Muscle layer of duodenum (tissue), 2 donors: ENCODE measurements at regions not wholly inside any gene's neighbourhood (a gene's known extent, or its start where the extent isn't known, plus 50 kb on each side); places are given as distances from the start of the nearest gene placed in this dataset.

Experiments used
- H3K27ac ChIP-seq: one replicate; pipeline ENCODE4 v1.7.0; 2013; ENCODE audit warnings: mild to moderate bottlenecking, low read length
- H3K27me3 ChIP-seq: one replicate; pipeline ENCODE4 v1.7.0; 2013; ENCODE audit warnings: low read depth, mild to moderate bottlenecking, control low read depth, low read length
- H3K36me3 ChIP-seq, 2 donors: one replicate each; pipeline ENCODE4 v1.7.0; 2013; ENCODE audit warnings: low read length in 2 of 2, control low read depth in 1 of 2, mild to moderate bottlenecking in 1 of 2; ENCODE audit not compliant: insufficient read depth in 2 of 2, control insufficient read depth in 1 of 2
- H3K4me1 ChIP-seq, 2 donors: one replicate each; pipeline ENCODE4 v1.7.0; 2013; ENCODE audit warnings: low read length in 2 of 2, mild to moderate bottlenecking in 2 of 2, control low read depth in 1 of 2, moderate library complexity in 1 of 2; ENCODE audit not compliant: insufficient read depth in 2 of 2, control insufficient read depth in 1 of 2
- H3K4me3 ChIP-seq, 2 donors: one replicate each; pipeline ENCODE4 v1.7.0; 2013; ENCODE audit warnings: low read length in 2 of 2, low read depth in 1 of 2, mild to moderate bottlenecking in 1 of 2
- H3K9me3 ChIP-seq, 2 donors: one replicate each; pipeline ENCODE4 v1.7.0; 2013; ENCODE audit warnings: low read length in 2 of 2, control low read depth in 1 of 2, mild to moderate bottlenecking in 1 of 2; ENCODE audit not compliant: control insufficient read depth in 1 of 2
- donor health status: healthy.

DNA sequence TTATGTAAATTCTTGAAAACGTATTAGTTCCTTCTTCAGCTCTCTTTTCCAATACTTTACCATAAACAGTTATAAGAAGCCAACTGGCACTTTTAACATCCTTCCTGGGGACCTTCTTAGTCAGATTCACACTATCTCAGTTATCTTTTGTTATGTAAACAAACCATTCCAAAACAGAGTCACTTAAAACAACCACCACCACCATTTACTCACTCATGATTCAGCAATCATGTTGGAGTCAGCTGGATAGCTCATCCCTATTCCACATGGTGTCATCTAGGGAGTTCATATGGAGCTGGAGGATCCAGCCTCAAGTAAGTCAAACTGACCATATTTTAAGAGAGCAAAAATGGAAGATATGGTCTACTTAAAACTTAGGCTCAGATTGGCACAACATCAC, 240.3 kb upstream of the IRX3 start:
- peak overlapping the region in 1 of 2 donors; percentile 24 for H3K4me3 ChIP-seq
- H3K36me3 ChIP-seq: no peaks in the 10 kb centered on the region
- H3K9me3 ChIP-seq: peaks cover 0 to 26% of the 10 kb centered on the region in 2 donors
- no peak overlapping the region for H3K27ac ChIP-seq
- no peaks in the 10 kb centered on the region for H3K4me1 ChIP-seq
- H3K27me3 ChIP-seq: no peaks in the 10 kb centered on the region

- Histone ChIP-seq H3K27me3 (no peaks in the 10 kb centered on the region), H3K9me3 (peaks cover 0 to 21% of the 10 kb centered on the region in 2 donors), H3K4me3 (no peak overlapping the region), H3K27ac (no peak overlapping the region), H3K4me1 (no peaks in the 10 kb centered on the region), H3K36me3 (no peaks in the 10 kb centered on the region)
These were observed 239.5 kb upstream of the IRX3 start for GRCh38 chr16:54526087-54526486.

- Histone ChIP-seq H3K4me3 (no peak overlapping the region), H3K36me3 (no peaks in the 10 kb centered on the region), H3K9me3 (peaks cover 0 to 21% of the 10 kb centered on the region in 2 donors), H3K27me3 (no peaks in the 10 kb centered on the region), H3K4me1 (no peaks in the 10 kb centered on the region), H3K27ac (no peak overlapping the region)
These were observed 238.5 kb upstream of the IRX3 start for GRCh38 chr16:54525104-54525503.

GRCh38 chr16:54522584-54522983, 236.0 kb upstream of the IRX3 start:
- no peaks in the 10 kb centered on the region for H3K4me1 ChIP-seq
- H3K4me3 ChIP-seq: no peak overlapping the region
- H3K27ac ChIP-seq: no peak overlapping the region
- peaks cover 0 to 19% of the 10 kb centered on the region in 2 donors for H3K9me3 ChIP-seq
- no peaks in the 10 kb centered on the region for H3K36me3 ChIP-seq
- no peaks in the 10 kb centered on the region for H3K27me3 ChIP-seq

DNA sequence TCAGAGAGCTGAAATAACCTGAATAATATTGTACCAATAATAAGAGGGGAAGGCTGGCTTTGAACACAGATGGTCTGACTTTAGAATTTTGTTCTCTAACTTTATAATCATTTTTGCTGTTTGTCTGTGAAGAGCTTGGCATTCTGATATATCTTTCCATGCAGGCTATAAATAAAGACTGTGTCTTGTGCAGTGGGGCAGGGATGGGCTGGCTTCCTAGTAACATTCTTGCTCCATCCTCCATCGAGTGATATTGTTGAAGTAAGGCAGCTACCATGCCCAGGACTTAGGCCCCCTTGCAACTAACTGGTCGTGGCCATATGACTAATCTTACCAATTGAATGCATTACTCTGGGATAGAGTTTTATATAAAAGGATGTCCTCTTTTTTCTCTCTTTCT, 234.7 kb upstream of the IRX3 start:
- Histone ChIP-seq H3K9me3 (peaks cover 0 to 12% of the 10 kb centered on the region in 2 donors), H3K36me3 (no peaks in the 10 kb centered on the region), H3K4me1 (no peaks in the 10 kb centered on the region), H3K4me3 (no peak overlapping the region), H3K27me3 (no peaks in the 10 kb centered on the region), H3K27ac (no peak overlapping the region)

GRCh38 chr16:54519161-54519695, 232.6 kb upstream of the IRX3 start:
- no peaks in the 10 kb centered on the region for H3K4me1 ChIP-seq
- no peaks in the 10 kb centered on the region for H3K36me3 ChIP-seq
- no peak overlapping the region for H3K27ac ChIP-seq
- H3K9me3 ChIP-seq: peaks cover 0 to 4% of the 10 kb centered on the region in 2 donors
- no peak overlapping the region for H3K4me3 ChIP-seq
- no peaks in the 10 kb centered on the region for H3K27me3 ChIP-seq

DNA sequence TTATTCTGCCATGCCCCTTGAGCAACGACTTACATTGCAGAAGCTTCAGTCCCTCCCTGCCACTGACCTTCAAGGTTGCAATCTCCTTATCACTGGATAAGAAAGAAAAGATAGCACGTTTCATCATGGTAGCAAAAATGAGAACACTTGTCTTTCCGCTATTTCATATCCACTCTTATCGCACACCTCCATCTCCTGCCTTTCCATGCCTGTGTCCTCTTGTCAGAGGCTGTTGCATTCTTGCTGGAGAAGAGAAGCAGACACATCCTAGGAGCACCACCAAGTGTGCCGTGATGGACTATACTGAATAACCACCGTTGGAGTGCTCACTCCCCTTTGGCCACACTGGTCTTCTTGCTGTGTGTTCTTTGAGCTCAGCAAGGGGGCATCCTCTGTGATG, 230.6 kb upstream of the IRX3 start:
- Histone ChIP-seq H3K9me3 (peaks cover 0 to 4% of the 10 kb centered on the region in 2 donors), H3K27me3 (no peaks in the 10 kb centered on the region), H3K36me3 (no peaks in the 10 kb centered on the region), H3K4me1 (no peaks in the 10 kb centered on the region), H3K27ac (no peak overlapping the region), H3K4me3 (no peak overlapping the region)

GRCh38 chr16:54512467-54512995, 225.9 kb upstream of the IRX3 start:
- H3K9me3 ChIP-seq: no peaks in the 10 kb centered on the region
- H3K4me1 ChIP-seq: no peaks in the 10 kb centered on the region

GRCh38 chr16:54511222-54511731, 224.7 kb upstream of the IRX3 start:
- Histone ChIP-seq H3K9me3 (no peaks in the 10 kb centered on the region), H3K27me3 (no peaks in the 10 kb centered on the region), H3K4me3 (no peak overlapping the region), H3K27ac (no peak overlapping the region), H3K36me3 (no peaks in the 10 kb centered on the region), H3K4me1 (no peaks in the 10 kb centered on the region)

More at GRCh38 chr16:54512467-54512995, 225.9 kb upstream of the IRX3 start:
- H3K27ac ChIP-seq: no peak overlapping the region
- no peaks in the 10 kb centered on the region for H3K27me3 ChIP-seq
- no peak overlapping the region for H3K4me3 ChIP-seq
- H3K36me3 ChIP-seq: no peaks in the 10 kb centered on the region

- no peak overlapping the region for H3K27ac ChIP-seq
These were observed 224.2 kb upstream of the IRX3 start for GRCh38 chr16:54510685-54511221.

GRCh38 chr16:54509456-54509855, 222.9 kb upstream of the IRX3 start:
- no peaks in the 10 kb centered on the region for H3K36me3 ChIP-seq
- H3K9me3 ChIP-seq: no peaks in the 10 kb centered on the region
- H3K4me3 ChIP-seq: no peak overlapping the region
- no peaks in the 10 kb centered on the region for H3K27me3 ChIP-seq
- H3K27ac ChIP-seq: no peak overlapping the region
- H3K4me1 ChIP-seq: no peaks in the 10 kb centered on the region

More at GRCh38 chr16:54510685-54511221, 224.2 kb upstream of the IRX3 start:
- Histone ChIP-seq H3K4me3 (no peak overlapping the region), H3K27me3 (no peaks in the 10 kb centered on the region), H3K9me3 (no peaks in the 10 kb centered on the region), H3K36me3 (no peaks in the 10 kb centered on the region), H3K4me1 (no peaks in the 10 kb centered on the region)

GRCh38 chr16:54508351-54508750, 221.8 kb upstream of the IRX3 start:
- no peak overlapping the region for H3K27ac ChIP-seq
- H3K4me3 ChIP-seq: no peak overlapping the region
- no peaks in the 10 kb centered on the region for H3K36me3 ChIP-seq
- H3K9me3 ChIP-seq: no peaks in the 10 kb centered on the region
- no peaks in the 10 kb centered on the region for H3K4me1 ChIP-seq
- no peaks in the 10 kb centered on the region for H3K27me3 ChIP-seq
